Ascending aorta (tissue), 2 donors: ENCODE measurements at regions not wholly inside any gene's neighbourhood (a gene's known extent, or its start where the extent isn't known, plus 50 kb on each side); places are given as distances from the start of the nearest gene placed in this dataset.
"Not testable (repeated sequence)": the region's sequence is repeated elsewhere in the genome, so short reads cannot be mapped to it uniquely, and the experiment has no call there.

Source experiments
- DNase-seq, 2 donors: peaks; one replicate each; pipeline ENCODE4 v3.0.0-alpha.2; 2019; ENCODE audit warnings: low spot score in 2 of 2
- H3K27ac ChIP-seq, 2 donors: fragments of 200-600 bp; sonication (generic); one replicate each; pipeline ENCODE4 v1.5.1; 2016 to 2017; ENCODE audit warnings: mild to moderate bottlenecking in 1 of 2
- H3K27me3 ChIP-seq: fragments of 200-600 bp; sonication (generic); one replicate; pipeline ENCODE4 v1.5.1; 2017
- H3K36me3 ChIP-seq, 2 donors: fragments of 200-600 bp; sonication (generic); one replicate each; pipeline ENCODE4 v1.5.1; 2016
- H3K4me1 ChIP-seq, 2 donors: fragments of 200-600 bp; sonication (generic); one replicate each; pipeline ENCODE4 v1.5.1; 2016 to 2017; ENCODE audit warnings: mild to moderate bottlenecking in 1 of 2
- H3K4me3 ChIP-seq, 2 donors: fragments of 200-600 bp; sonication (generic); one replicate each; pipeline ENCODE4 v1.5.1; 2016 to 2017; ENCODE audit warnings: mild to moderate bottlenecking in 1 of 2
- H3K9me3 ChIP-seq, 2 donors: fragments of 200-600 bp; sonication (generic); one replicate each; pipeline ENCODE4 v1.5.1; 2016
- intact Hi-C: fragments of 100-400 bp; cut with DNase I; formaldehyde crosslinking; loops from one replicate; pipeline ENCODE4 v1.15.1; 2023
- TF ChIP-seq, protein P1 (sequence below), 3 experiments: fragments of 200-600 bp in 2 of 3; fragments of 450-650 bp in 1 of 3; sonication (generic) in 2 of 3; IDR thresholded peaks; one replicate each; pipeline ENCODE4 v1.5.1; 2016 to 2019; ENCODE audit warnings: antibody characterized with exemption in 3 of 3, mild to moderate bottlenecking in 1 of 3, moderate library complexity in 1 of 3

DNA sequence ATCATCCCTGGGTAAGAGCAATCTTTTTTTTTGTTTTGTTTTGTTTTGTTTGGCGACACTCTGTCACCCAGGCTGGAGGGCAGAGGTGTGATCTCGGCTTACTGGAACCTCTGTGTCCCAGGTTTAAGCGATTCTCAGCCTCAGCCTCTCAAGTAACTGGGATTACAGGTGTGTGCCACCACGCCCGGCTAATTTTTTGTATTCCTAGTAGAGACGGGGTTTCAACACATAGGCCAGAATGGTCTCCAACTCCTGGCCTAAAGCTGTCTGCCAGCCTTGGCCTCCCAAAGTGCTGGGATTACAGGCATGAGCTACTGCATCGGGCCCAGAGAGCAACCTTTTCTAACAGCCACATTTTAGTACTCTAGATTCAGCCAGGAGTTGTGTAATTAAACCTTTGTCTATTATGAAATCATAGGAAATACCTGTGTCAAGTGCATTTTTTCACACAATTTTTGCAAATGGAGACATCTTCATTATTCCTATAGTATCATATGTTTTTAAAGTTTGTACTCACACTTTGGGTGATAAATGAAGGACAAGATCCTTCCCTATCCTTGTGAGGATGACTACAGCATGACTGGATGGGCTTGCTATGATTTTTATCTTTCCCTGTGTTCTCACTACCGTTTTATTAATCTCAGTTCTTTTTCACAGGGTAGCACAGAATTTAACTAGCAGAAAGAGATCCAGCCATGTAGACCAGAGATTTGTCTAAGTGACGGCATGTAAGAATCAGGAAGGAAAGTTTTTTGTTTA lies 82.6 kb downstream of the OR2B2 start:
- Histone ChIP-seq H3K4me3 (no peak overlapping the region), H3K27me3 (no peaks in the 10 kb centered on the region), H3K27ac (peak overlapping the region in 1 of 2 donors; percentile 74), H3K4me1 (no peaks in the 10 kb centered on the region), H3K36me3 (no peaks in the 10 kb centered on the region), H3K9me3 (no peaks in the 10 kb centered on the region)
- intact Hi-C loops = loop anchor here (10.0 kb wide), 2 partner anchors 1605 to 1805 kb away; a partner anchor contains a TSS
- no peak for DNase-seq
- TF ChIP-seq, protein P1, sequence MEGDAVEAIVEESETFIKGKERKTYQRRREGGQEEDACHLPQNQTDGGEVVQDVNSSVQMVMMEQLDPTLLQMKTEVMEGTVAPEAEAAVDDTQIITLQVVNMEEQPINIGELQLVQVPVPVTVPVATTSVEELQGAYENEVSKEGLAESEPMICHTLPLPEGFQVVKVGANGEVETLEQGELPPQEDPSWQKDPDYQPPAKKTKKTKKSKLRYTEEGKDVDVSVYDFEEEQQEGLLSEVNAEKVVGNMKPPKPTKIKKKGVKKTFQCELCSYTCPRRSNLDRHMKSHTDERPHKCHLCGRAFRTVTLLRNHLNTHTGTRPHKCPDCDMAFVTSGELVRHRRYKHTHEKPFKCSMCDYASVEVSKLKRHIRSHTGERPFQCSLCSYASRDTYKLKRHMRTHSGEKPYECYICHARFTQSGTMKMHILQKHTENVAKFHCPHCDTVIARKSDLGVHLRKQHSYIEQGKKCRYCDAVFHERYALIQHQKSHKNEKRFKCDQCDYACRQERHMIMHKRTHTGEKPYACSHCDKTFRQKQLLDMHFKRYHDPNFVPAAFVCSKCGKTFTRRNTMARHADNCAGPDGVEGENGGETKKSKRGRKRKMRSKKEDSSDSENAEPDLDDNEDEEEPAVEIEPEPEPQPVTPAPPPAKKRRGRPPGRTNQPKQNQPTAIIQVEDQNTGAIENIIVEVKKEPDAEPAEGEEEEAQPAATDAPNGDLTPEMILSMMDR (IDR thresholded peaks at IDR 0.05) = no peak

DNA sequence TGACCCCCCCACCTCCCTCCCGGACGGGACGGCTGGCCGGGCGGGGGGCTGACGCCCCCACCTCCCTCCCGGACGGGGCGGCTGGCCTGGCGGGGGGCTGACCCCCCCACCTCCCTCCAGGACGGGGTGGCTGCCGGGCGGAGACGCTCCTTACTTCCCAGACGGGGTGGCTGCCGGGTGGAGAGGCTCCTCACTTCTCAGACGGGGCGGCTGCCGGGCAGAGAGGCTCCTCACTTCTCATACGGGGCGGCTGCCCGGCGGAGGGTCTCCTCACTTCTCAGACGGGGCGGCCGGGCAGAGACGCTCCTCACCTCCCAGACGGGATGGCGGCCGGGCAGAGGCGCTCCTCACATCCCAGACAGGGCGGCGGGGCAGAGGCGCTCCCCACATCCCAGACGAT lies 84.7 kb downstream of the OR2B2 start:
- H3K27me3 ChIP-seq, H3K27ac ChIP-seq, H3K4me3 ChIP-seq, H3K9me3 ChIP-seq, intact Hi-C loops, H3K4me1 ChIP-seq, H3K36me3 ChIP-seq, DNase-seq: not testable (repeated sequence)

DNA sequence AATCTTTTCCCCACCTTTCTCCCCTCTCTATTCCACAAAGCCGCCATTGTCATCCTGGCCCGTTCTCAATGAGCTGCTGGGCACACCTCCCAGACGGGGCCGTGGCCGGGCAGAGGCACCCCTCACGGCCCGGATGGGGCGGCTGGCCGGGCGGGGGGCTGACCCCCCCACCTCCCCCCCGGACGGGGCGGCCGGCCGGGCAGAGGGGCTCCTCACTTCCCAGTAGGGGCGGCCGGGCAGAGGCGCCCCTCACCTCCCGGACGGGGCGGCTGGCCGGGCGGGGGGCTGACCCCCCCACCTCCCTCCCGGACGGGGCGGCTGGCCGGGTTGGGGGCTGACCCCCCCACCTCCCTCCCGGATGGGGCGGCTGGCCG lies 85.6 kb downstream of the OR2B2 start:
- H3K4me3 ChIP-seq, intact Hi-C loops: not testable (repeated sequence)

DNA sequence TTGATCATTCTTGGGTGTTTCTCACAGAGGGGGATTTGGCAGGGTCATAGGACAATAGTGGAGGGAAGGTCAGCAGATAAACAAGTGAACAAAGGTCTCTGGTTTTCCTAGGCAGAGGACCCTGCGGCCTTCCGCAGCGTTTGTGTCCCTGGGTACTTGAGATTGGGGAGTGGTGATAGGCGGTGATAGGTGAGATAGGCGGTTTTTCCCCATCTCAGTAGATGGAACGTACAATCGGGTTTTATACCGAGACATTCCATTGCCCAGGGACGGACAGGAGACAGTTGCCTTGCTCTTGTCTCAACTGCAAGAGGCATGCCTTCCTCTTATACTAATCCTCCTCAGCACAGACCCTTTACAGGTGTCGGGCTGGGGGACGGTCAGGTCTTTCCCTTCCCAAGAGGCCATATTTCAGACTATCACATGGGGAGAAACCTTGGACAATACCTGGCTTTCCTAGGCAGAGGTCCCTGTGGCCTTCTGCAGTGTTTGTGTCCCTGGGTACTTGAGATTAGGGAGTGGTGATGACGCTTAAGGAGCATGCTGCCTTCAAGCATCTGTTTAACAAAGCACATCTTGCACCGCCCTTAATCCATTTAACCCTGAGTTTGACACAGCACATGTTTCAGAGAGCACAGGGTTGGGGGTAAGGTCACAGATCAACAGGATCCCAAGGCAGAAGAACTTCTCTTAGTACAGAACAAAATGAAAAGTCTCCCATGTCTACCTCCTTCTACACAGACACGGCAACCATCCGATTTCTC lies 86.2 kb downstream of the OR2B2 start:
- intact Hi-C loops, H3K27me3 ChIP-seq, DNase-seq, H3K36me3 ChIP-seq, H3K9me3 ChIP-seq, H3K4me3 ChIP-seq, H3K4me1 ChIP-seq, H3K27ac ChIP-seq: not testable (repeated sequence)

More for the DNA sequence above, 85.6 kb downstream of the OR2B2 start:
- not testable (repeated sequence) for H3K27ac ChIP-seq, DNase-seq, H3K9me3 ChIP-seq, H3K36me3 ChIP-seq, H3K4me1 ChIP-seq, H3K27me3 ChIP-seq

DNA sequence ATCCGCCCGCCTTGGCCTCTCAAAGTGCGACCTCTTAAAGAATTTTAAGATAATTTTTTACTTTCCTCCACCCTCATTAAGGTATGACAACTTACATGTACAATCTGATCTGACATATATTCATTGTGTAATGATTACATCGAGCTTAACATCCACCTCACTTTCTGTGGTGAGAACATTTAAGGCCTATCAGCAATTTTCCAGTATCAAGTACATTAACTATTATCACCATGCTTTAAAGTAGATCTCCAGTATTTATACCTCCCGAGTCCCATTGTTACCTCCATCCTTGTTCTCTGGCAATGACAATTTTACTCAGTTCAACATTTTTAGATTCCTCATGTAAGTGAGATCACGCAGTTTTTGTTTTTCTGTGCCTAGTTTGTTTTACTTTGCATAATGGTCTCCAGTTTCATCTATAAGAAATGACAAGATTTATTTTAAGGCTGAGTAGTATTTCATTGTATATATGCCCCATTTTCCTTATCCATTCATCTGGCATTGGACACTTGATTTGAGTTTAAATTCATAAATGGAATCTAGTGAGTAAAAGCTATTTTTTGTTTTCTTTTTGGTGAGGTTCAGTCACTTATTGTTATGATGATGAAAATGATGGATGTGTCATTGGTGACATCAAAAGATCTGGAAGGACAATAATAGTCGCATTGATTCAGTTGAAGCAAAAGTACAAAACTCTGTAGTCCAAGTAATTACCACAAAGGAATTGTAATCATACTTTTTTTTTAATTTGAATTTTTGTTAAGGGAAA lies 87.0 kb downstream of the OR2B2 start:
- peak overlapping the region; percentile 56 to 65 for H3K4me3 ChIP-seq
- no peaks in the 10 kb centered on the region for H3K9me3 ChIP-seq
- TF ChIP-seq, protein P1 (IDR thresholded peaks at IDR 0.05) = no peak
- H3K36me3 ChIP-seq = no peaks in the 10 kb centered on the region
- H3K27ac ChIP-seq = peak overlapping the region; percentile 65 to 81
- H3K27me3 ChIP-seq = no peaks in the 10 kb centered on the region
- DNase-seq = no peak
- peaks cover 0 to 2% of the 10 kb centered on the region in 2 donors for H3K4me1 ChIP-seq
- intact Hi-C loops = no loop called here

DNA sequence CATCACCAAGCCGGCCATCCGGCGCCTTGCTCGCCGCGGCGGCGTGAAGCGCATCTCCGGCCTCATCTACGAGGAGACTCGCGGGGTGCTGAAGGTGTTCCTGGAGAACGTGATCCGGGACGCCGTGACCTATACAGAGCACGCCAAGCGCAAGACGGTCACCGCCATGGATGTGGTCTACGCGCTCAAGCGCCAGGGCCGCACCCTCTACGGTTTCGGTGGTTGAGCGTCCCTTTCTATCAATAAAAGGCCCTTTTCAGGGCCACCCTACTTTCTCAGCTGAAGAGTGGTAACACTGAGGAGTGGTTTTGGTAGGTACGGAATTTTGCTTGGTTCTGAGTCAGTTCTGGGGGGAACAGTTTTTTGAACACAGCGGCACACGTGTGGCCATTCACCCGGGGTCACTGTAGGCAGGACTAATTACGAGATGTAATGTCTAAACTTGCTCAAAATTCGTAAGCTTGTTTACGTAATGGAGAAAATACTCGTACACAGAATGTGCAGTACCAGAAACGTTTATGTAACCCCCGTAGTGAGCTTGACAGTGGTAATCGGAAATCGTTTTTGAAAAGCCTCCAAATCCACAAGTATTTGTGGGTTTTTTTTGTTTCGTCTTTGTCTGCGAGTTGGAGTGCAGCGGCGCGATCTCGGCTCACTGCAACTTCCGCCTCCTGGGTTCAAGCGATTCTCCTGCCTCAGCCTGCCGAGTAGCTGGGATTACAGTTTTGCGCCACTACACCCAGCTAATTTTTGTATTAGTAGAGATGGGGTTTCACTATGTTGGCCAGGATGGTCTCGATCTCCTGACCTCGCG lies 87.8 kb downstream of the OR2B2 start:
- intact Hi-C loops, H3K27me3 ChIP-seq, H3K4me1 ChIP-seq, H3K36me3 ChIP-seq, H3K9me3 ChIP-seq, DNase-seq: not testable (repeated sequence)
- peak overlapping the region; percentile 65 to 81 for H3K27ac ChIP-seq
- H3K4me3 ChIP-seq = peak overlapping the region; percentile 56 to 65

DNA sequence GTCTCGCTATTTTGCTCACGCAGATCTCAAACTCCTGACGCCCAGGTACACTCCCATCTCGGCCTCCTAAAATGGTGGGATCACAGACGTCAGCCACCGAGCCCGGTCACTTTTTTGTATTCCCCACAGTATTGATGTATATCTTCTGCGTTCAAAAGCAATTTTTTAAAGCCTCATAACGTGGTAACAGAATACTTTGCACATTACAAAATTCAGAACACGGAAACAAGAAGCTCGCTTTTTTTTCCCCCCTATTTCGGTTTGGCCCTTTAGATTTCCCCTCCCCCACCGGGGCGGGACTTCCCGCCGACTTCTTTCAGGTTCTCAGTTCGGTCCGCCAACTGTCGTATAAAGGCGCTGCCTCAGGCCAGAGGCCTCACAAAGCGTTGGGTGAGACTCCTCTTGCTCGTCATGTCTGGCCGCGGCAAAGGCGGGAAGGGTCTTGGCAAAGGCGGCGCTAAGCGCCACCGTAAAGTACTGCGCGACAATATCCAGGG lies 88.4 kb downstream of the OR2B2 start:
- H3K4me1 ChIP-seq, H3K27me3 ChIP-seq, intact Hi-C loops, H3K36me3 ChIP-seq, H3K9me3 ChIP-seq, DNase-seq: not testable (repeated sequence)
- Histone ChIP-seq H3K27ac (peak overlapping the region; percentile 32 to 77), H3K4me3 (peak overlapping the region; percentile 48 to 65)
